Neural cell (in vitro differentiated cells): ENCODE measurements at regions not wholly inside any gene's neighbourhood (a gene's known extent, or its start where the extent isn't known, plus 50 kb on each side); places are given as distances from the start of the nearest gene placed in this dataset.

Experiments
- H2AFZ ChIP-seq: fragments of 200-600, 300-800 bp; sonication (generic), shearing (Covaris generic); 2 replicates; pipeline ENCODE4 v1.6.0; 2014; ENCODE audit warnings: low read depth, mild to moderate bottlenecking, antibody characterized with exemption, low read length, moderate library complexity
- H3F3A ChIP-seq: fragments of 200-600 bp; shearing (Covaris generic); 2 replicates; pipeline ENCODE4 v1.6.1; 2016; ENCODE audit warnings: mild to moderate bottlenecking, moderate library complexity, mixed read lengths, antibody characterized with exemption, low read length; ENCODE audit not compliant: insufficient read depth, poor library complexity, severe bottlenecking
- H3K27ac ChIP-seq: fragments of 200-600, 300-800 bp; sonication (generic), shearing (Covaris generic); 2 replicates; pipeline ENCODE4 v1.5.1; 2014; ENCODE audit warnings: mild to moderate bottlenecking, low read length, moderate library complexity
- H3K27me3 ChIP-seq: fragments of 300-800, 200-600 bp; sonication (generic), shearing (Covaris generic); 2 replicates; pipeline ENCODE4 v1.6.0; 2014; ENCODE audit warnings: mild to moderate bottlenecking, low read depth, low read length, moderate library complexity; ENCODE audit not compliant: insufficient read depth
- H3K36me3 ChIP-seq: fragments of 300-800, 200-600 bp; sonication (generic), shearing (Covaris generic); 2 replicates; pipeline ENCODE4 v1.5.1; 2014; ENCODE audit warnings: mild to moderate bottlenecking, antibody characterized with exemption, low read length, moderate library complexity; ENCODE audit not compliant: insufficient read depth
- H3K4me2 ChIP-seq: fragments of 300-800, 200-600 bp; sonication (generic), shearing (Covaris generic); 2 replicates; pipeline ENCODE4 v1.6.0; 2014; ENCODE audit warnings: mild to moderate bottlenecking, low read length
- H3K4me3 ChIP-seq: fragments of 300-800, 200-600 bp; sonication (generic), shearing (Covaris generic); 2 replicates; pipeline ENCODE4 v1.5.1; 2014; ENCODE audit warnings: mild to moderate bottlenecking, low read length, moderate library complexity
- H3K79me2 ChIP-seq: fragments of 200-600 bp; shearing (Covaris generic); replicated peaks from 2 replicates; pipeline ENCODE4 v1.6.0; 2014; ENCODE audit warnings: mild to moderate bottlenecking, low read length, moderate library complexity; ENCODE audit not compliant: insufficient read depth
- H3K9ac ChIP-seq: fragments of 300-800, 200-600 bp; sonication (generic), shearing (Covaris generic); 2 replicates; pipeline ENCODE4 v1.6.1; 2016; ENCODE audit warnings: mild to moderate bottlenecking, low read length, mixed read lengths
- H3K9me2 ChIP-seq: fragments of 200-600 bp; shearing (Covaris generic); 2 replicates; pipeline ENCODE4 v1.6.1; 2016; ENCODE audit warnings: mild to moderate bottlenecking, low read length, mixed read lengths; ENCODE audit not compliant: insufficient read depth
- H3K9me3 ChIP-seq: fragments of 200-600, 300-800 bp; sonication (generic), shearing (Covaris generic); 2 replicates; pipeline ENCODE4 v1.6.1; 2016; ENCODE audit warnings: mild to moderate bottlenecking, mixed run types, low read length, moderate library complexity, mixed read lengths
- H4K20me1 ChIP-seq: fragments of 200-600 bp; shearing (Covaris generic); 2 replicates; pipeline ENCODE4 v1.6.1; 2016; ENCODE audit warnings: mild to moderate bottlenecking, mixed run types; ENCODE audit not compliant: insufficient read depth
- CTCF ChIP-seq: fragments of 450-650 bp; IDR thresholded peaks from 2 replicates; pipeline ENCODE4 v1.5.1; 2014; ENCODE audit warnings: antibody characterized with exemption, mild to moderate bottlenecking, moderate library complexity; ENCODE audit not compliant: poor library complexity, severe bottlenecking
- EP300 ChIP-seq: fragments of 450-650 bp; conservative IDR thresholded peaks from 2 replicates; pipeline ENCODE4 v1.6.1; 2014; ENCODE audit warnings: antibody characterized with exemption, mild to moderate bottlenecking, moderate library complexity; ENCODE audit not compliant: poor library complexity, severe bottlenecking
- EZH2 ChIP-seq: fragments of 200-600, 300-800 bp; shearing (Covaris generic), sonication (generic); IDR thresholded peaks from 2 replicates; pipeline ENCODE4 v1.6.1; 2014; ENCODE audit warnings: antibody characterized with exemption, low read length, borderline replicate concordance, mild to moderate bottlenecking; ENCODE audit not compliant: insufficient read depth, poor library complexity, severe bottlenecking
- MXI1 ChIP-seq: fragments of 450-650 bp; conservative IDR thresholded peaks from 2 replicates; pipeline ENCODE4 v1.6.1; 2014; ENCODE audit warnings: antibody characterized with exemption, mild to moderate bottlenecking; ENCODE audit not compliant: poor library complexity, severe bottlenecking
- POLR2AphosphoS5 ChIP-seq: IDR thresholded peaks from 2 replicates; pipeline ENCODE4 v1.6.1; 2012
- RAD21 ChIP-seq: fragments of 450-650 bp; conservative IDR thresholded peaks from 2 replicates; pipeline ENCODE4 v1.6.1; 2014; ENCODE audit warnings: antibody characterized with exemption, mild to moderate bottlenecking, moderate library complexity
- REST ChIP-seq: IDR thresholded peaks from 2 replicates; pipeline ENCODE4 v1.6.1; 2012; ENCODE audit warnings: borderline replicate concordance
- SMC3 ChIP-seq: fragments of 450-650 bp; conservative IDR thresholded peaks from 2 replicates; pipeline ENCODE4 v1.6.1; 2014; ENCODE audit warnings: antibody characterized with exemption, mild to moderate bottlenecking, moderate library complexity; ENCODE audit not compliant: poor library complexity
- TAF1 ChIP-seq: IDR thresholded peaks from 2 replicates; pipeline ENCODE4 v1.6.1; 2012; ENCODE audit warnings: low read depth

- Histone ChIP-seq H3K4me2 (no peak overlapping the region), H3K36me3 (no peaks in the 10 kb centered on the region), H3K4me3 (no peak overlapping the region), H3K9me3 (no peaks in the 10 kb centered on the region), H4K20me1 (no peaks in the 10 kb centered on the region), H3K9ac (no peak overlapping the region), H3K9me2 (no peaks in the 10 kb centered on the region), H2AFZ (no peak overlapping the region), H3K79me2 (no peaks in the 10 kb centered on the region), H3F3A (no peaks in the 10 kb centered on the region), H3K27me3 (no peaks in the 10 kb centered on the region), H3K27ac (no peak overlapping the region)
- TF ChIP-seq REST (no peak), EZH2 (no peak), POLR2AphosphoS5 (no peak), SMC3 (no peak), RAD21 (no peak), MXI1 (no peak), TAF1 (no peak), CTCF (no peak), EP300 (no peak)
Measured at GRCh38 chr13:44103429-44104196, 223.9 kb downstream of the LACC1 start.

GRCh38 chr13:44104197-44104490 lies 224.4 kb downstream of the LACC1 start:
- H3K27ac ChIP-seq = no peak overlapping the region
- H3F3A ChIP-seq = no peaks in the 10 kb centered on the region
- no peaks in the 10 kb centered on the region for H3K79me2 ChIP-seq
- H3K4me3 ChIP-seq = no peak overlapping the region
- H3K9ac ChIP-seq = no peak overlapping the region
- TF ChIP-seq REST (no peak), TAF1 (no peak), SMC3 (no peak), RAD21 (no peak), EZH2 (no peak), CTCF (no peak), MXI1 (no peak), POLR2AphosphoS5 (no peak), EP300 (no peak)
- H3K36me3 ChIP-seq = no peaks in the 10 kb centered on the region
- no peaks in the 10 kb centered on the region for H3K27me3 ChIP-seq
- no peaks in the 10 kb centered on the region for H4K20me1 ChIP-seq
- H3K9me3 ChIP-seq = no peaks in the 10 kb centered on the region
- H3K9me2 ChIP-seq = no peaks in the 10 kb centered on the region
- H2AFZ ChIP-seq = no peak overlapping the region
- H3K4me2 ChIP-seq = no peak overlapping the region
